Adipocyte (in vitro differentiated cells): ENCODE measurements at regions not wholly inside any gene's neighbourhood (a gene's known extent, or its start where the extent isn't known, plus 50 kb on each side); places are given as distances from the start of the nearest gene placed in this dataset.

ENCODE experiments used
- DNase-seq: peaks from one replicate; pipeline ENCODE4 v3.0.0-alpha.2; 2015; ENCODE audit warnings: low read depth
- H3K27me3 ChIP-seq: replicated peaks from 2 replicates; pipeline ENCODE4 v1.7.0; 2013; ENCODE audit warnings: mild to moderate bottlenecking, low read length, moderate library complexity; ENCODE audit not compliant: control insufficient read depth, insufficient read depth
- H3K36me3 ChIP-seq: 2 replicates; pipeline ENCODE4 v1.7.0; 2013; ENCODE audit warnings: low read length, mild to moderate bottlenecking, moderate library complexity; ENCODE audit not compliant: control insufficient read depth, insufficient read depth, severe bottlenecking
- H3K4me1 ChIP-seq: 2 replicates; pipeline ENCODE4 v1.7.0; 2013; ENCODE audit warnings: mild to moderate bottlenecking, low read length, moderate library complexity; ENCODE audit not compliant: control insufficient read depth, insufficient read depth
- H3K4me3 ChIP-seq: 2 replicates; pipeline ENCODE4 v1.7.0; 2013; ENCODE audit warnings: mild to moderate bottlenecking, low read length, moderate library complexity
- H3K9ac ChIP-seq: 2 replicates; pipeline ENCODE4 v1.7.0; 2013; ENCODE audit warnings: mild to moderate bottlenecking, low read length, moderate library complexity
- H3K9me3 ChIP-seq: 2 replicates; pipeline ENCODE4 v1.7.0; 2013; ENCODE audit warnings: mild to moderate bottlenecking, low read length, moderate library complexity; ENCODE audit not compliant: control insufficient read depth

- Histone ChIP-seq H3K9me3 (no peaks in the 10 kb centered on the region), H3K36me3 (no peaks in the 10 kb centered on the region), H3K4me3 (no peak overlapping the region), H3K9ac (no peak overlapping the region), H3K4me1 (peaks cover 8% of the 10 kb centered on the region), H3K27me3 (no peaks in the 10 kb centered on the region)
- no peak for DNase-seq
Observed at GRCh38 chr1:57632401-57632800, 208.5 kb upstream of the DAB1 start.

- H3K36me3 ChIP-seq = no peaks in the 10 kb centered on the region
- no peak for DNase-seq
- no peaks in the 10 kb centered on the region for H3K4me1 ChIP-seq
- no peak overlapping the region for H3K4me3 ChIP-seq
- H3K9me3 ChIP-seq = no peaks in the 10 kb centered on the region
- no peaks in the 10 kb centered on the region for H3K27me3 ChIP-seq
- H3K9ac ChIP-seq = no peak overlapping the region
Observed at GRCh38 chr1:57627612-57628011, 203.8 kb upstream of the DAB1 start.

GRCh38 chr1:57623791-57624538 lies 200.1 kb upstream of the DAB1 start:
- Histone ChIP-seq H3K9me3 (no peaks in the 10 kb centered on the region), H3K9ac (no peak overlapping the region), H3K4me3 (no peak overlapping the region), H3K4me1 (no peaks in the 10 kb centered on the region), H3K27me3 (no peaks in the 10 kb centered on the region), H3K36me3 (no peaks in the 10 kb centered on the region)
- DNase-seq = no peak

GRCh38 chr1:57623039-57623790 lies 199.4 kb upstream of the DAB1 start:
- peak; percentile 3 for DNase-seq

GRCh38 chr1:57621776-57622175 lies 197.9 kb upstream of the DAB1 start:
- H3K4me1 ChIP-seq = no peaks in the 10 kb centered on the region
- H3K9ac ChIP-seq = no peak overlapping the region
- no peaks in the 10 kb centered on the region for H3K27me3 ChIP-seq
- DNase-seq = no peak
- H3K4me3 ChIP-seq = no peak overlapping the region
- no peaks in the 10 kb centered on the region for H3K9me3 ChIP-seq
- no peaks in the 10 kb centered on the region for H3K36me3 ChIP-seq

More at GRCh38 chr1:57623039-57623790, 199.4 kb upstream of the DAB1 start:
- H3K9me3 ChIP-seq = no peaks in the 10 kb centered on the region
- no peaks in the 10 kb centered on the region for H3K27me3 ChIP-seq
- H3K9ac ChIP-seq = no peak overlapping the region
- no peaks in the 10 kb centered on the region for H3K4me1 ChIP-seq
- no peaks in the 10 kb centered on the region for H3K36me3 ChIP-seq
- no peak overlapping the region for H3K4me3 ChIP-seq

- H3K36me3 ChIP-seq = no peaks in the 10 kb centered on the region
- no peak for DNase-seq
Observed at GRCh38 chr1:57620605-57621004, 196.7 kb upstream of the DAB1 start.

GRCh38 chr1:57616921-57617320 lies 193.1 kb upstream of the DAB1 start:
- no peak for DNase-seq
- H3K9me3 ChIP-seq = no peaks in the 10 kb centered on the region

More at GRCh38 chr1:57620605-57621004, 196.7 kb upstream of the DAB1 start:
- Histone ChIP-seq H3K4me3 (no peak overlapping the region), H3K9ac (no peak overlapping the region), H3K27me3 (no peaks in the 10 kb centered on the region), H3K9me3 (no peaks in the 10 kb centered on the region), H3K4me1 (no peaks in the 10 kb centered on the region)

GRCh38 chr1:57615956-57616355 lies 192.1 kb upstream of the DAB1 start:
- H3K9ac ChIP-seq = no peak overlapping the region
- no peak overlapping the region for H3K4me3 ChIP-seq
- no peaks in the 10 kb centered on the region for H3K9me3 ChIP-seq
- no peak for DNase-seq
- no peaks in the 10 kb centered on the region for H3K27me3 ChIP-seq
- H3K36me3 ChIP-seq = no peaks in the 10 kb centered on the region
- H3K4me1 ChIP-seq = no peaks in the 10 kb centered on the region

More at GRCh38 chr1:57616921-57617320, 193.1 kb upstream of the DAB1 start:
- H3K36me3 ChIP-seq = no peaks in the 10 kb centered on the region
- no peaks in the 10 kb centered on the region for H3K27me3 ChIP-seq
- H3K9ac ChIP-seq = no peak overlapping the region
- no peak overlapping the region for H3K4me3 ChIP-seq
- H3K4me1 ChIP-seq = no peaks in the 10 kb centered on the region

GRCh38 chr1:57612833-57613232 lies 189.0 kb upstream of the DAB1 start:
- no peaks in the 10 kb centered on the region for H3K36me3 ChIP-seq
- H3K4me1 ChIP-seq = no peaks in the 10 kb centered on the region
- no peak for DNase-seq
- H3K9ac ChIP-seq = no peak overlapping the region
- H3K27me3 ChIP-seq = no peaks in the 10 kb centered on the region
- no peaks in the 10 kb centered on the region for H3K9me3 ChIP-seq
- no peak overlapping the region for H3K4me3 ChIP-seq

GRCh38 chr1:57605933-57606332 lies 182.1 kb upstream of the DAB1 start:
- H3K27me3 ChIP-seq = no peaks in the 10 kb centered on the region
- no peaks in the 10 kb centered on the region for H3K4me1 ChIP-seq
- no peak for DNase-seq
- no peaks in the 10 kb centered on the region for H3K9me3 ChIP-seq
- no peak overlapping the region for H3K4me3 ChIP-seq
- no peaks in the 10 kb centered on the region for H3K36me3 ChIP-seq
- no peak overlapping the region for H3K9ac ChIP-seq

GRCh38 chr1:57603696-57604095 lies 179.8 kb upstream of the DAB1 start:
- no peak for DNase-seq
- peaks cover 5% of the 10 kb centered on the region for H3K27me3 ChIP-seq
- no peak overlapping the region for H3K4me3 ChIP-seq
- H3K4me1 ChIP-seq = peaks cover 10% of the 10 kb centered on the region
- H3K9me3 ChIP-seq = no peaks in the 10 kb centered on the region
- no peaks in the 10 kb centered on the region for H3K36me3 ChIP-seq
- H3K9ac ChIP-seq = no peak overlapping the region
